Endothelial cell of umbilical vein (primary cell): ENCODE measurements at regions not wholly inside any gene's neighbourhood (a gene's known extent, or its start where the extent isn't known, plus 50 kb on each side); places are given as distances from the start of the nearest gene placed in this dataset.

Source experiments
- BruUV-seq: library from RNA; stranded (reverse); fragments of 400-500 nt; replicated peaks from 2 replicates; lab custom pipeline; 2021; lab: Mats Ljungman, UMichigan
- CTCF ChIA-PET: fragments of 300-600, 350-600 bp; sonication (Branson Sonifier 250); formaldehyde crosslinking; loops from one replicate; lab custom pipeline; 2021; ENCODE audit warnings: antibody characterized with exemption, inconsistent platforms; lab: Charles Lee
- POLR2A ChIA-PET: fragments of 300-600, 350-600 bp; sonication (Branson Sonifier 250); formaldehyde crosslinking; loops from one replicate; lab custom pipeline; 2021; ENCODE audit warnings: antibody characterized with exemption, inconsistent platforms; lab: Charles Lee
- DNase-seq: peaks from one replicate; pipeline ENCODE4 v3.0.0-alpha.2; 2011; ENCODE audit warnings: low read depth, low spot score
- FAIRE-seq: peaks from 2 replicates; lab custom pipeline; 2011; peaks lifted over from hg19 to GRCh38; lab: Jason Lieb, UNC
- H2AFZ ChIP-seq: 2 replicates; pipeline ENCODE4 v1.6.0; 2012; ENCODE audit warnings: low read depth, low read length, control low read depth, inconsistent platforms
- H3K27ac ChIP-seq: 2 replicates; pipeline ENCODE4 v1.5.1; 2011; ENCODE audit warnings: low read depth, mild to moderate bottlenecking, control low read depth, low read length, moderate library complexity; ENCODE audit not compliant: insufficient read depth
- H3K27me3 ChIP-seq, 2 experiments: 2 replicates each; pipeline versions ENCODE4 v1.6.0 to v1.6.1; 2011; ENCODE audit warnings: low read length in 2 of 2, mixed read lengths in 1 of 2; ENCODE audit not compliant: control insufficient read depth in 2 of 2, insufficient read depth in 2 of 2
- H3K36me3 ChIP-seq, 2 experiments: 2 replicates in 1 of 2; 3 replicates in 1 of 2; pipeline ENCODE4 v1.5.1; 2011; ENCODE audit warnings: low read length in 2 of 2, mild to moderate bottlenecking in 1 of 2, moderate library complexity in 1 of 2; ENCODE audit not compliant: control insufficient read depth in 2 of 2, insufficient read depth in 2 of 2; ENCODE audit errors: extremely low read depth in 1 of 2
- H3K4me1 ChIP-seq: 3 replicates; pipeline ENCODE4 v1.5.1; 2011; ENCODE audit warnings: mild to moderate bottlenecking, low read length; ENCODE audit not compliant: control insufficient read depth, insufficient read depth; ENCODE audit errors: extremely low read depth
- H3K4me2 ChIP-seq: 2 replicates; pipeline ENCODE4 v1.6.1; 2011; ENCODE audit warnings: low read length, control low read depth, mixed read lengths; ENCODE audit not compliant: insufficient read depth
- H3K4me3 ChIP-seq, 3 experiments: fragments of 200-600 bp in 1 of 3; sonication (generic), shearing (Covaris generic) in 1 of 3; replicated peaks in 1 of 3; 2 replicates each; pipeline ENCODE4 v1.5.1; 2011 to 2016; ENCODE audit warnings: control low read depth in 3 of 3, low read length in 3 of 3, mild to moderate bottlenecking in 2 of 3, inconsistent platforms in 1 of 3, low read depth in 1 of 3, moderate library complexity in 1 of 3; ENCODE audit not compliant: insufficient read depth in 1 of 3
- H3K79me2 ChIP-seq: 2 replicates; pipeline ENCODE4 v1.6.0; 2012; ENCODE audit warnings: low read length, inconsistent platforms; ENCODE audit not compliant: control insufficient read depth, insufficient read depth
- H3K9ac ChIP-seq: replicated peaks from 2 replicates; pipeline ENCODE3; 2011; ENCODE audit warnings: low read length, control low read depth; ENCODE audit not compliant: insufficient read depth; ENCODE audit errors: extremely low read depth
- H3K9me1 ChIP-seq: replicated peaks from 3 replicates; pipeline ENCODE4 v1.6.0; 2011; ENCODE audit warnings: mild to moderate bottlenecking, low read length; ENCODE audit not compliant: control insufficient read depth, insufficient read depth; ENCODE audit errors: extremely low read depth
- H3K9me3 ChIP-seq: replicated peaks from 2 replicates; pipeline ENCODE4 v1.5.1; 2012; ENCODE audit warnings: low read length, inconsistent platforms; ENCODE audit not compliant: control insufficient read depth, insufficient read depth
- H4K20me1 ChIP-seq: replicated peaks from 2 replicates; pipeline ENCODE3; 2011; ENCODE audit warnings: mild to moderate bottlenecking, low read length; ENCODE audit not compliant: control insufficient read depth, insufficient read depth; ENCODE audit errors: extremely low read depth
- CTCF ChIP-seq, 2 donors: IDR thresholded peaks; 1 replicate in 1 of 2; 2 replicates in 1 of 2; pipeline ENCODE4 v1.5.1; 2011; ENCODE audit warnings: low read length in 2 of 2, mild to moderate bottlenecking in 2 of 2, moderate library complexity in 2 of 2, control low read depth in 1 of 2, inconsistent platforms in 1 of 2, low read depth in 1 of 2; ENCODE audit not compliant: insufficient read depth in 1 of 2; ENCODE audit errors: extremely low read depth in 1 of 2
- EZH2 ChIP-seq: IDR thresholded peaks from 2 replicates; pipeline ENCODE4 v1.6.1; 2012; ENCODE audit warnings: borderline replicate concordance, low read depth, mild to moderate bottlenecking, moderate library complexity, low read length, inconsistent platforms; ENCODE audit not compliant: severe bottlenecking
- FOS ChIP-seq: IDR thresholded peaks from 2 replicates; pipeline ENCODE4 v1.6.1; 2011; ENCODE audit warnings: mild to moderate bottlenecking, low read length, moderate library complexity, borderline replicate concordance; ENCODE audit not compliant: insufficient read depth
- GATA2 ChIP-seq: IDR thresholded peaks from 2 replicates; pipeline ENCODE4 v1.7.0; 2011; ENCODE audit warnings: low read depth, mild to moderate bottlenecking, moderate library complexity, mixed read lengths, low read length; ENCODE audit not compliant: insufficient read length, insufficient read depth
- JUN ChIP-seq: IDR thresholded peaks from 2 replicates; pipeline ENCODE4 v1.6.1; 2011; ENCODE audit warnings: borderline replicate concordance, low read depth; ENCODE audit not compliant: insufficient read length, insufficient read depth
- MAX ChIP-seq: IDR thresholded peaks from 2 replicates; pipeline ENCODE4 v1.6.1; 2011; ENCODE audit not compliant: insufficient read depth, insufficient read length
- MYC ChIP-seq: IDR thresholded peaks from one replicate; pipeline ENCODE4 v1.6.1; 2011; ENCODE audit warnings: mild to moderate bottlenecking, low read depth, low read length
- POLR2A ChIP-seq: IDR thresholded peaks from 2 replicates; pipeline ENCODE4 v1.6.1; 2012; ENCODE audit warnings: low read depth, mild to moderate bottlenecking, control low read depth, low read length
- POLR2AphosphoS5 ChIP-seq: IDR thresholded peaks from 2 replicates; pipeline ENCODE4 v1.6.1; 2012; ENCODE audit warnings: low read depth, mild to moderate bottlenecking, control low read depth, low read length, moderate library complexity; ENCODE audit not compliant: insufficient read depth
- dilution Hi-C: fragments of 300-500 bp; cut with MboI; formaldehyde crosslinking; loops from one replicate; pipeline ENCODE4 v1.15.0; 2019; ENCODE audit warnings: low sequenced_read_pairs; ENCODE audit not compliant: extremely low pct_ligation_motif_present
- intact Hi-C: fragments of 100-400 bp; cut with micrococcal nuclease; formaldehyde crosslinking; loops from one replicate; pipeline ENCODE4 v1.10.0; 2022

DNA sequence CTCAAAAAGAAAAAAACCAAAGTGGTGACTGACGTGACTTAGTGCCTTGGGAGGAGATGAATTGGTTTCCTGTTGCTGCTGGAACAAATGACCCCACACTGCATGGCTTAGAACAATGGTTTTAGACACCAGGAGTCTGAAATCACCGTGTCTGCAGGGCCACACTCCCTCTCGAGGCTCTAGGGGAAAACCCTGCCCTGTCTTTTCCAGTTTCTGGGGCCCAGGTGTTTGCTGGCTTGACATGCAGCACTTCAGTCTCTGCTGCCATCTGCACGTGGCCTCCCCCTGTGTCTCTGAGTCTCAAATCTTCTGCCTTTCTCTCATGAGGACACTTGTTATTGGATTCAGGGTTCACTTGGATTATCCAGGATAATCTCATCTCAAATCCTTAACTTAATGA is 323.8 kb upstream of the TNRC6C start:
- no peak overlapping the region for H2AFZ ChIP-seq
- intact Hi-C loops, result no loop called here
- H3K9me3 ChIP-seq, result no peaks in the 10 kb centered on the region
- no peaks in the 10 kb centered on the region for H3K79me2 ChIP-seq
- dilution Hi-C loops, result no loop called here
- H3K4me3 ChIP-seq, result no peak overlapping the region
- H3K4me1 ChIP-seq, result no peaks in the 10 kb centered on the region
- no peaks in the 10 kb centered on the region for H4K20me1 ChIP-seq
- FAIRE-seq, result no peak
- DNase-seq, result peak; percentile 13
- no peak overlapping the region for H3K4me2 ChIP-seq
- BruUV-seq, result no TSS peak
- no peak overlapping the region for H3K27ac ChIP-seq
- no peak overlapping the region for H3K9ac ChIP-seq
- ChIA-PET CTCF (no interaction called here), POLR2A (no interaction called here)
- TF ChIP-seq MAX, result no peak
- TF ChIP-seq FOS, result no peak
- TF ChIP-seq CTCF (IDR thresholded peaks at IDR 0.05; ENCODE audit: extremely low read depth in 1 of 2, insufficient read depth in 1 of 2, low read depth in 1 of 2, low read length in 2 of 2), result no peak
- no peak for TF ChIP-seq JUN
- TF ChIP-seq MYC, result no peak
- TF ChIP-seq GATA2, result no peak
- no peak for TF ChIP-seq EZH2
- TF ChIP-seq POLR2A, result no peak
- no peak for TF ChIP-seq POLR2AphosphoS5
- peaks cover 0 to 2% of the 10 kb centered on the region in 2 experiments for H3K27me3 ChIP-seq
- no peaks in the 10 kb centered on the region for H3K36me3 ChIP-seq
- no peaks in the 10 kb centered on the region for H3K9me1 ChIP-seq
